ENCODE measurements at regions not wholly inside any gene's neighbourhood (a gene's known extent, or its start where the extent isn't known, plus 50 kb on each side); places are given as distances from the start of the nearest gene placed in this dataset.
"Not testable (repeated sequence)": the region's sequence is repeated elsewhere in the genome, so short reads cannot be mapped to it uniquely, and the experiment has no call there.

- TF ChIP-seq, protein P1, sequence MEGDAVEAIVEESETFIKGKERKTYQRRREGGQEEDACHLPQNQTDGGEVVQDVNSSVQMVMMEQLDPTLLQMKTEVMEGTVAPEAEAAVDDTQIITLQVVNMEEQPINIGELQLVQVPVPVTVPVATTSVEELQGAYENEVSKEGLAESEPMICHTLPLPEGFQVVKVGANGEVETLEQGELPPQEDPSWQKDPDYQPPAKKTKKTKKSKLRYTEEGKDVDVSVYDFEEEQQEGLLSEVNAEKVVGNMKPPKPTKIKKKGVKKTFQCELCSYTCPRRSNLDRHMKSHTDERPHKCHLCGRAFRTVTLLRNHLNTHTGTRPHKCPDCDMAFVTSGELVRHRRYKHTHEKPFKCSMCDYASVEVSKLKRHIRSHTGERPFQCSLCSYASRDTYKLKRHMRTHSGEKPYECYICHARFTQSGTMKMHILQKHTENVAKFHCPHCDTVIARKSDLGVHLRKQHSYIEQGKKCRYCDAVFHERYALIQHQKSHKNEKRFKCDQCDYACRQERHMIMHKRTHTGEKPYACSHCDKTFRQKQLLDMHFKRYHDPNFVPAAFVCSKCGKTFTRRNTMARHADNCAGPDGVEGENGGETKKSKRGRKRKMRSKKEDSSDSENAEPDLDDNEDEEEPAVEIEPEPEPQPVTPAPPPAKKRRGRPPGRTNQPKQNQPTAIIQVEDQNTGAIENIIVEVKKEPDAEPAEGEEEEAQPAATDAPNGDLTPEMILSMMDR (IDR thresholded peaks at IDR 0.05), result not testable (repeated sequence)
- TF ChIP-seq EZH2, EZH2phosphoT487 (IDR thresholded peaks at IDR 0.05): not testable (repeated sequence)
Observed at GRCh38 chrX:93078906-93079305, 594.5 kb downstream of the NAP1L3 start.

All from neural progenitor cell (in vitro differentiated cells).